Neural cell (in vitro differentiated cells): ENCODE measurements at regions not wholly inside any gene's neighbourhood (a gene's known extent, or its start where the extent isn't known, plus 50 kb on each side); places are given as distances from the start of the nearest gene placed in this dataset.

Experiments used
- H2AFZ ChIP-seq: fragments of 200-600, 300-800 bp; sonication (generic), shearing (Covaris generic); 2 replicates; pipeline ENCODE4 v1.6.0; 2014; ENCODE audit warnings: low read depth, mild to moderate bottlenecking, antibody characterized with exemption, low read length, moderate library complexity
- H3F3A ChIP-seq: fragments of 200-600 bp; shearing (Covaris generic); 2 replicates; pipeline ENCODE4 v1.6.1; 2016; ENCODE audit warnings: mild to moderate bottlenecking, moderate library complexity, mixed read lengths, antibody characterized with exemption, low read length; ENCODE audit not compliant: insufficient read depth, poor library complexity, severe bottlenecking
- H3K27ac ChIP-seq: fragments of 200-600, 300-800 bp; sonication (generic), shearing (Covaris generic); 2 replicates; pipeline ENCODE4 v1.5.1; 2014; ENCODE audit warnings: mild to moderate bottlenecking, low read length, moderate library complexity
- H3K27me3 ChIP-seq: fragments of 300-800, 200-600 bp; sonication (generic), shearing (Covaris generic); 2 replicates; pipeline ENCODE4 v1.6.0; 2014; ENCODE audit warnings: mild to moderate bottlenecking, low read depth, low read length, moderate library complexity; ENCODE audit not compliant: insufficient read depth
- H3K36me3 ChIP-seq: fragments of 300-800, 200-600 bp; sonication (generic), shearing (Covaris generic); 2 replicates; pipeline ENCODE4 v1.5.1; 2014; ENCODE audit warnings: mild to moderate bottlenecking, antibody characterized with exemption, low read length, moderate library complexity; ENCODE audit not compliant: insufficient read depth
- H3K4me2 ChIP-seq: fragments of 300-800, 200-600 bp; sonication (generic), shearing (Covaris generic); 2 replicates; pipeline ENCODE4 v1.6.0; 2014; ENCODE audit warnings: mild to moderate bottlenecking, low read length
- H3K4me3 ChIP-seq: fragments of 300-800, 200-600 bp; sonication (generic), shearing (Covaris generic); 2 replicates; pipeline ENCODE4 v1.5.1; 2014; ENCODE audit warnings: mild to moderate bottlenecking, low read length, moderate library complexity
- H3K79me2 ChIP-seq: fragments of 200-600 bp; shearing (Covaris generic); replicated peaks from 2 replicates; pipeline ENCODE4 v1.6.0; 2014; ENCODE audit warnings: mild to moderate bottlenecking, low read length, moderate library complexity; ENCODE audit not compliant: insufficient read depth
- H3K9ac ChIP-seq: fragments of 300-800, 200-600 bp; sonication (generic), shearing (Covaris generic); 2 replicates; pipeline ENCODE4 v1.6.1; 2016; ENCODE audit warnings: mild to moderate bottlenecking, low read length, mixed read lengths
- H3K9me2 ChIP-seq: fragments of 200-600 bp; shearing (Covaris generic); 2 replicates; pipeline ENCODE4 v1.6.1; 2016; ENCODE audit warnings: mild to moderate bottlenecking, low read length, mixed read lengths; ENCODE audit not compliant: insufficient read depth
- H3K9me3 ChIP-seq: fragments of 200-600, 300-800 bp; sonication (generic), shearing (Covaris generic); 2 replicates; pipeline ENCODE4 v1.6.1; 2016; ENCODE audit warnings: mild to moderate bottlenecking, mixed run types, low read length, moderate library complexity, mixed read lengths
- H4K20me1 ChIP-seq: fragments of 200-600 bp; shearing (Covaris generic); 2 replicates; pipeline ENCODE4 v1.6.1; 2016; ENCODE audit warnings: mild to moderate bottlenecking, mixed run types; ENCODE audit not compliant: insufficient read depth
- EP300 ChIP-seq: fragments of 450-650 bp; conservative IDR thresholded peaks from 2 replicates; pipeline ENCODE4 v1.6.1; 2014; ENCODE audit warnings: antibody characterized with exemption, mild to moderate bottlenecking, moderate library complexity; ENCODE audit not compliant: poor library complexity, severe bottlenecking
- EZH2 ChIP-seq: fragments of 200-600, 300-800 bp; shearing (Covaris generic), sonication (generic); IDR thresholded peaks from 2 replicates; pipeline ENCODE4 v1.6.1; 2014; ENCODE audit warnings: antibody characterized with exemption, low read length, borderline replicate concordance, mild to moderate bottlenecking; ENCODE audit not compliant: insufficient read depth, poor library complexity, severe bottlenecking
- MXI1 ChIP-seq: fragments of 450-650 bp; conservative IDR thresholded peaks from 2 replicates; pipeline ENCODE4 v1.6.1; 2014; ENCODE audit warnings: antibody characterized with exemption, mild to moderate bottlenecking; ENCODE audit not compliant: poor library complexity, severe bottlenecking
- POLR2AphosphoS5 ChIP-seq: IDR thresholded peaks from 2 replicates; pipeline ENCODE4 v1.6.1; 2012
- RAD21 ChIP-seq: fragments of 450-650 bp; conservative IDR thresholded peaks from 2 replicates; pipeline ENCODE4 v1.6.1; 2014; ENCODE audit warnings: antibody characterized with exemption, mild to moderate bottlenecking, moderate library complexity
- SMC3 ChIP-seq: fragments of 450-650 bp; conservative IDR thresholded peaks from 2 replicates; pipeline ENCODE4 v1.6.1; 2014; ENCODE audit warnings: antibody characterized with exemption, mild to moderate bottlenecking, moderate library complexity; ENCODE audit not compliant: poor library complexity
- TAF1 ChIP-seq: IDR thresholded peaks from 2 replicates; pipeline ENCODE4 v1.6.1; 2012; ENCODE audit warnings: low read depth
- TF ChIP-seq, protein P1 (sequence below): fragments of 450-650 bp; IDR thresholded peaks from 2 replicates; pipeline ENCODE4 v1.5.1; 2014; ENCODE audit warnings: antibody characterized with exemption, mild to moderate bottlenecking, moderate library complexity; ENCODE audit not compliant: poor library complexity, severe bottlenecking
- TF ChIP-seq, protein P2 (sequence below): IDR thresholded peaks from 2 replicates; pipeline ENCODE4 v1.6.1; 2012; ENCODE audit warnings: borderline replicate concordance

DNA sequence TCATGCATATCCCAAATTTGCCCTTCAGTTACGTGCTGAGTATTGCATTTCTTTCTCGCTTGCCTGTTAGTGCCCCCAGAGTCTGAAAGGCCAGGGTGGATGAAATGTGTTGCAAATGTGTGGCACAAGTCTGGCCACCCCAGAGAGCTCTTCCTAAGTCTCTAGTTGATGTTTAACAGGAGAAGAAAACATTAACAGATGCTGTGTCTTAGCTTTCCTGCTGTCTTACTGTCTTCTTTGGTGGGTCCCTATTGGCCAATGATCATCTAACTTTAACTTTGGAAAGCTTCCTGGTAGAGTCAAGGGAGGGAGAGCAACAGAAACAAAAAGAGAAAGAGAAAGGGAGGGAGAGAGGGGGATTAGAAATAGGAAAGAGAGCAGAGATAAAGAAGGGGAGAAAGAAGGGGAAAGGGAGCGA lies 76.7 kb upstream of the P3H2 start:
- H3K79me2 ChIP-seq: no peaks in the 10 kb centered on the region
- H3K9me2 ChIP-seq: no peaks in the 10 kb centered on the region
- H3K4me3 ChIP-seq: no peak overlapping the region
- no peak overlapping the region for H3K9ac ChIP-seq
- no peaks in the 10 kb centered on the region for H3K36me3 ChIP-seq
- no peaks in the 10 kb centered on the region for H3K9me3 ChIP-seq
- TF ChIP-seq POLR2AphosphoS5 (no peak), EP300 (no peak), TAF1 (no peak), EZH2 (no peak), SMC3 (no peak), RAD21 (no peak), MXI1 (no peak)
- TF ChIP-seq, protein P1, sequence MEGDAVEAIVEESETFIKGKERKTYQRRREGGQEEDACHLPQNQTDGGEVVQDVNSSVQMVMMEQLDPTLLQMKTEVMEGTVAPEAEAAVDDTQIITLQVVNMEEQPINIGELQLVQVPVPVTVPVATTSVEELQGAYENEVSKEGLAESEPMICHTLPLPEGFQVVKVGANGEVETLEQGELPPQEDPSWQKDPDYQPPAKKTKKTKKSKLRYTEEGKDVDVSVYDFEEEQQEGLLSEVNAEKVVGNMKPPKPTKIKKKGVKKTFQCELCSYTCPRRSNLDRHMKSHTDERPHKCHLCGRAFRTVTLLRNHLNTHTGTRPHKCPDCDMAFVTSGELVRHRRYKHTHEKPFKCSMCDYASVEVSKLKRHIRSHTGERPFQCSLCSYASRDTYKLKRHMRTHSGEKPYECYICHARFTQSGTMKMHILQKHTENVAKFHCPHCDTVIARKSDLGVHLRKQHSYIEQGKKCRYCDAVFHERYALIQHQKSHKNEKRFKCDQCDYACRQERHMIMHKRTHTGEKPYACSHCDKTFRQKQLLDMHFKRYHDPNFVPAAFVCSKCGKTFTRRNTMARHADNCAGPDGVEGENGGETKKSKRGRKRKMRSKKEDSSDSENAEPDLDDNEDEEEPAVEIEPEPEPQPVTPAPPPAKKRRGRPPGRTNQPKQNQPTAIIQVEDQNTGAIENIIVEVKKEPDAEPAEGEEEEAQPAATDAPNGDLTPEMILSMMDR: no peak
- TF ChIP-seq, protein P2, sequence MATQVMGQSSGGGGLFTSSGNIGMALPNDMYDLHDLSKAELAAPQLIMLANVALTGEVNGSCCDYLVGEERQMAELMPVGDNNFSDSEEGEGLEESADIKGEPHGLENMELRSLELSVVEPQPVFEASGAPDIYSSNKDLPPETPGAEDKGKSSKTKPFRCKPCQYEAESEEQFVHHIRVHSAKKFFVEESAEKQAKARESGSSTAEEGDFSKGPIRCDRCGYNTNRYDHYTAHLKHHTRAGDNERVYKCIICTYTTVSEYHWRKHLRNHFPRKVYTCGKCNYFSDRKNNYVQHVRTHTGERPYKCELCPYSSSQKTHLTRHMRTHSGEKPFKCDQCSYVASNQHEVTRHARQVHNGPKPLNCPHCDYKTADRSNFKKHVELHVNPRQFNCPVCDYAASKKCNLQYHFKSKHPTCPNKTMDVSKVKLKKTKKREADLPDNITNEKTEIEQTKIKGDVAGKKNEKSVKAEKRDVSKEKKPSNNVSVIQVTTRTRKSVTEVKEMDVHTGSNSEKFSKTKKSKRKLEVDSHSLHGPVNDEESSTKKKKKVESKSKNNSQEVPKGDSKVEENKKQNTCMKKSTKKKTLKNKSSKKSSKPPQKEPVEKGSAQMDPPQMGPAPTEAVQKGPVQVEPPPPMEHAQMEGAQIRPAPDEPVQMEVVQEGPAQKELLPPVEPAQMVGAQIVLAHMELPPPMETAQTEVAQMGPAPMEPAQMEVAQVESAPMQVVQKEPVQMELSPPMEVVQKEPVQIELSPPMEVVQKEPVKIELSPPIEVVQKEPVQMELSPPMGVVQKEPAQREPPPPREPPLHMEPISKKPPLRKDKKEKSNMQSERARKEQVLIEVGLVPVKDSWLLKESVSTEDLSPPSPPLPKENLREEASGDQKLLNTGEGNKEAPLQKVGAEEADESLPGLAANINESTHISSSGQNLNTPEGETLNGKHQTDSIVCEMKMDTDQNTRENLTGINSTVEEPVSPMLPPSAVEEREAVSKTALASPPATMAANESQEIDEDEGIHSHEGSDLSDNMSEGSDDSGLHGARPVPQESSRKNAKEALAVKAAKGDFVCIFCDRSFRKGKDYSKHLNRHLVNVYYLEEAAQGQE: no peak
- H3K27ac ChIP-seq: no peak overlapping the region
- no peaks in the 10 kb centered on the region for H3K27me3 ChIP-seq
- no peaks in the 10 kb centered on the region for H3F3A ChIP-seq
- H3K4me2 ChIP-seq: no peak overlapping the region
- no peak overlapping the region for H2AFZ ChIP-seq
- H4K20me1 ChIP-seq: no peaks in the 10 kb centered on the region

DNA sequence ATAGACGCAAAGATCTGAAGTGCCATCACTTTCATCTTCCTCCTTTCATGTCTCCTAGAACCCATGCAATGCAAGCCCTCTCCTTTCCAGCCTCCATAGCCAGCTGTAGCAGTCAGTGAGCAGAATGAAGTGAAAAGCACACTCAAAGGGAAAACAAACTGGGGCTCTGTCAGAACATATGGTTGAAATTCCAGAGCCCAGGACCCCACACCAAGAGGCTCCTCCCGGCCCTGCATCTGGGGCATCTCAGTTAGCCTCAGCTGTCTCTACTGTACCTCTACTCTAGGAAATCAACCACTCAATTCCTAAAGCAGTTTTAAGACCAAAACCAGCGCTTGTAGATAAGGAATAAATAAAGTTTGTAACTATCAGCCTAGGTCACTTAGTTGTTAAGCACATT lies 73.8 kb upstream of the P3H2 start:
- Histone ChIP-seq H3K9me2 (no peaks in the 10 kb centered on the region), H3K27ac (no peak overlapping the region), H3K9ac (no peak overlapping the region), H2AFZ (no peak overlapping the region), H4K20me1 (no peaks in the 10 kb centered on the region), H3K4me2 (no peak overlapping the region), H3K4me3 (no peak overlapping the region), H3K36me3 (no peaks in the 10 kb centered on the region), H3K79me2 (no peaks in the 10 kb centered on the region), H3K9me3 (no peaks in the 10 kb centered on the region), H3F3A (no peaks in the 10 kb centered on the region), H3K27me3 (no peaks in the 10 kb centered on the region)
- TF ChIP-seq EZH2 (no peak), MXI1 (no peak), POLR2AphosphoS5 (no peak), TAF1 (no peak), EP300 (no peak), RAD21 (no peak), SMC3 (no peak)
- TF ChIP-seq, protein P2: no peak
